Activated T-cell treated with anti-CD3 and anti-CD28 coated beads, Interleukin-2, amount 50 U/mL, for 24 hours (primary cell): ENCODE measurements at regions not wholly inside any gene's neighbourhood (a gene's known extent, or its start where the extent isn't known, plus 50 kb on each side); places are given as distances from the start of the nearest gene placed in this dataset.
"Not testable (repeated sequence)": the region's sequence is repeated elsewhere in the genome, so short reads cannot be mapped to it uniquely, and the experiment has no call there.

Experiments used
- DNase-seq: peaks from one replicate; pipeline ENCODE4 v3.0.0-alpha.2; 2020
- H3K27ac Mint-ChIP-seq: 2 replicates; pipeline ENCODE4 v1.8.0; 2020; ENCODE audit warnings: mild to moderate bottlenecking, mixed read lengths
- H3K27me3 Mint-ChIP-seq: 2 replicates; pipeline ENCODE4 v1.8.0; 2020; ENCODE audit warnings: mixed read lengths
- H3K36me3 Mint-ChIP-seq: 2 replicates; pipeline ENCODE4 v1.8.0; 2020; ENCODE audit warnings: low read depth, mixed read lengths
- H3K4me1 Mint-ChIP-seq: 2 replicates; pipeline ENCODE4 v1.8.0; 2020; ENCODE audit warnings: low read depth, mixed read lengths
- H3K4me3 Mint-ChIP-seq: 2 replicates; pipeline ENCODE4 v1.8.0; 2020; ENCODE audit warnings: mild to moderate bottlenecking, moderate library complexity, mixed read lengths
- H3K9me3 Mint-ChIP-seq: 2 replicates; pipeline ENCODE4 v1.8.0; 2020; ENCODE audit warnings: mixed read lengths

DNA sequence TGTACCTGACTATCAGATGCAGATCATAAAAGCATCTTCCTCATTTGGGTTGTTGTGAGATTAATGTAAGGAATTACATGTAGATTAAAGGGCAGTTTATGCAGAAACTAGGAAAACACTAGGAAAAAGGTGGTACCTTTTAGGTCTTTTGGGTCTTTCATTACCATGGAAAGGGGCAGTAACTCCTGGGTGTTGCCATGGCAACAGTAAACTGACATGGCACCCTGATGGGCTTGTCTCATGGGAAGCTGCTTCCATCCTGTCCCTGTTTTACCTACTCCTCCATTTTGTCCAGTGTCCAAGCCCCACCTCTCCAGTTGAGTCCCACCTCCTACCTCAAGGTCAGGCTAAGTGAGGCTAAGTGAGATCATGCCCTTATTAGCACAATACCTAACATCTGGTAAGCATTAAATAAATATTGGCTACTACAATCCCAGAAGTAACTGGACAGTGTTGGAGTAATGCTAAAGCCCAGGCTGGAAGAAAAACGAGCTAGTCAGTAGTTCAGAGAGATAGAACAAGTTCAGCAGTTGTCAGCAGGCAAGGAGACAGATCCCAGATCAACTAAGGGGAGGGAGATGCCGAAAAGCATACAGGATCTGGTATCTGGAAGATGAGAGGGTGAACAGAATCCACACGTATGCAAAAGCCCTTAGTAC, 240.0 kb upstream of the AUTS2 start:
- no peak overlapping the region for H3K4me3 Mint-ChIP-seq
- no peaks in the 10 kb centered on the region for H3K36me3 Mint-ChIP-seq
- no peak overlapping the region for H3K27ac Mint-ChIP-seq

DNA sequence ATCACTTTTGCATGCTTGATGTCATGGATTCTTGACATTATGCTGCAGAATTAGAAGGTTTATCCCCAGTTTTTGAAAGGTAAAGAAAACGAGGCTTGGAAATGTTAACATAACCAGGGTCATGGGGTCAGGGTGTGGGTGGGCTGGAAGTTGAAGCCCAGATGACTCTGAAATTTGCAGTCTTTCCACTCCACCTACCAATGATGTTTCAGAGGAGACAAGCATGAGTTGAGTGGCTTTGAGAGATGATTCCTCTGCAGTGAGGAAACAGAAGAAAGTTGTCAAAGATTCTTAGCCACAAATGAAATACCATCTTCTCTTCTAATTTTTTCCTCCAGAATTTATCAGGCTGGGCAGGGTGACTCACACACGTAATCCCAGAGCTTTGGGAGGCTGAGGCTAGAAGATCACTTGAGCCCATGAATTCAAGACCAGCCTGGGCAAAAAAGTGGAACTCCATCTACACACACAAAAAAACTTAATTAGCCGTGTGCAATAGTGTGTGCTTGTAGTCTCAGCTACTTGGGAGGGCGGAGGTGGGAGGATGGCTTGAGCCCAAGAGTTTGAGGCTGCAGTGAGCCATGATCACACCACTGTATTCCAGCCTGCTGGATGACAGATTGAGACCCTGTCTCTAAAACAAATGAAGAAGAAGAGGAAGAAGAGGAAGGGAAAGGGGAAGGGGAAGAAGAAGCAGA, 239.1 kb upstream of the AUTS2 start:
- Mint-ChIP-seq H3K9me3 (no peaks in the 10 kb centered on the region), H3K27me3 (no peaks in the 10 kb centered on the region), H3K27ac (no peak overlapping the region), H3K36me3 (no peaks in the 10 kb centered on the region), H3K4me1 (no peaks in the 10 kb centered on the region), H3K4me3 (no peak overlapping the region)
- no peak for DNase-seq

More for the DNA sequence above, 240.0 kb upstream of the AUTS2 start:
- H3K27me3 Mint-ChIP-seq, result no peaks in the 10 kb centered on the region
- no peaks in the 10 kb centered on the region for H3K9me3 Mint-ChIP-seq
- DNase-seq, result no peak
- H3K4me1 Mint-ChIP-seq, result no peaks in the 10 kb centered on the region

DNA sequence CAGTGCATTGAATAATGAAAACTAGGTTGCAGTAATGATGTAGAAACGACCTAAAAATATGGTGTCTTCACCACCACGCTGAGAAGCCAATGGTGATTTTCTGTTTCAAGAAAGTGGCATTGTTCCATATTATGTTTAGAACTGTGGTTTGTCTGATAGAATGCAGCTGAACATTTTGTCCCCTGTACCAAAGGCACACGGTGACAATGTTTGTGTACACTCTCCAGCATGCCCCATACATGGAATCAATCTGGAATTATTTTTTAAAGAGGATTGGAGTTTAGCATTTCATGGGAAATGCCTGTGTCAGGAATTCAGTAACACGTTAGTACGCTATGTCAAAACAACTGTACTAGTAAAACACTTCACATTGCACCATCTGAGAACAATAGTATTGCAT, 237.4 kb upstream of the AUTS2 start:
- DNase-seq, result no peak
- no peaks in the 10 kb centered on the region for H3K36me3 Mint-ChIP-seq
- no peaks in the 10 kb centered on the region for H3K9me3 Mint-ChIP-seq
- H3K27ac Mint-ChIP-seq, result no peak overlapping the region
- H3K27me3 Mint-ChIP-seq, result no peaks in the 10 kb centered on the region
- no peaks in the 10 kb centered on the region for H3K4me1 Mint-ChIP-seq
- H3K4me3 Mint-ChIP-seq, result no peak overlapping the region

DNA sequence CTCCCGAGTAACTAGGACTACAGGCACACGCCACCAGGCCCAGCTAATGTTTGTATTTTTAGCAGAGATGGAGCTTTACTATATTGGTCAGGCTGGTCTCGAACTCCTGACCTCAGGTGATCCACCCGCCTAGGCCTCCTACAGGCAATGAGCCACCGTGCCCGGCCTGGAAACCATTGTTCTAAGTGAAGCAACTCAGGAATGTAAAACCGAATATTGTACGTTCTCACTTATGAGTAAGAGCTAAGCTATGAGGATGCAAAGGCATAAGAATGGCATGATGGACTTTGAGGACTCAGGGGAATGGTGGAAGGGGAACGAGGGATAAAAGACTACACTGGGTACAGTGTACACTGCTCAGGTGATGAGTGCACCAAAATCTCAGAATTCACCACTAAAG, 235.1 kb upstream of the AUTS2 start:
- Mint-ChIP-seq H3K27ac (no peak overlapping the region), H3K4me1 (no peaks in the 10 kb centered on the region), H3K36me3 (no peaks in the 10 kb centered on the region), H3K4me3 (no peak overlapping the region), H3K9me3 (peaks cover 2% of the 10 kb centered on the region), H3K27me3 (no peaks in the 10 kb centered on the region)
- DNase-seq, result no peak

DNA sequence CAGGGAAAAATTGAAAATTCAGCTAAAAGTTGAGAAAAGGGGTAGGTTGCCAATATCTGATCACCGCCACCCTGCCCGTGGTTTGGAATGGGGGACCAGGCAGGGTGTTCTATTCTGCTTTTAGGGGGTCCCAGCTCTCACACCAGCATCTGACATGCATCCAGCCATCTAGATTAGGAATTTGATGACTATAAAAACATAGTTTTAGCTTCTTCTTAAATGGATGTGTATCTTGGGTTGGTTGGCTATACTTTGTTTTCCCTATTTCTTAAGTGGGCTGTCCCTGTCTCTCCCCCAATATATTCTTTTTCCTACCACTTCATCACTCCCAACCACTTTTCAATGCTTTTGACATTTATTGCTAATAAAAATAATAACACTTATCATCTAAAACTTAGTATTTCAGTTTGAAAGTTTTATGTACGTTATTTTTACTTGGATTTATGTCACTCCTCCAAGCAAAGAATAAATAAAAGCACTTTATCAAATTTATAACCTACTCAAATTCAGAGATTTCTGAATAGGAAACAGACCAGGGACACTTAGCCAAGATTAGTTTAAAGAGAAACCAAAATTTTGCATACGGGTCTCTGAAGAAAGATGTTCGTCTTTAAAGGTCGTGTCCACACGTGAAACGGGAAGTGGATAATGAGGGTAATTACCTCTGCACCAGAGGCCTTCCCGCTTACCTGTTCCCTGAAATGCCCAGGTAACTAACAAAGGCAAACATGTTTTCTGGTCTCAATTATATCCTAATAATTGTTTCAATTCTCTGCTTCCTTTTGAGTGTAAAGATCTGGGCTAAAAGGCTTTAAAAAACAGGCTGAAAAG, 233.2 kb upstream of the AUTS2 start:
- H3K27me3 Mint-ChIP-seq, result no peaks in the 10 kb centered on the region
- H3K36me3 Mint-ChIP-seq, result no peaks in the 10 kb centered on the region
- H3K4me3 Mint-ChIP-seq, result no peak overlapping the region
- no peak for DNase-seq
- peaks cover 2% of the 10 kb centered on the region for H3K9me3 Mint-ChIP-seq
- no peaks in the 10 kb centered on the region for H3K4me1 Mint-ChIP-seq
- H3K27ac Mint-ChIP-seq, result no peak overlapping the region

DNA sequence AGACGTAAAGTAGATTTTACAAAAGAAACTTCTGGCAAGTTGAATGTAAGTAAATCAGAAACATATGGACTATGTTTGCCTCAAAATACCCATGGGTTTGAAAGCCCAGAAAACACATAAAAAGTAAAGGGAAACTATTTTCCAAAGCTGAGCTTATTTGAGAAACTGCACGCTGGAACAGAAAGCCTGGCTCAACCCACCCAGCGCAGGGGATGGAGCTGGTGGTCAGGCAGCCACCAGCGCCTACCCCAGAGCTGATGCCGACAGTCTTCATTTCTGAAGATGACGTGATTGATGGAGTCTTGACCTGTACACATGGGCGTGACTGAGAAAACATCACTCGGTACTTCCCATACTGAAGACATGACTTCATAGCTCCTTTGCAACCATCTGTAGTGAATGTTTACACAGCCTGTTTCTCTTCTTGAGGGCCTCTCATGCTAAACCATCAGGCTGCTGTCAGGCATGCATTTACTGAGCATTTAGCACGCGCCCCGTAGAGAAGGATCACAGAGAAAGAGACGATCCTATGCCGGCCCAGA, 232.6 kb upstream of the AUTS2 start:
- H3K4me1 Mint-ChIP-seq, result no peaks in the 10 kb centered on the region
- H3K27me3 Mint-ChIP-seq, result no peaks in the 10 kb centered on the region
- peaks cover 2% of the 10 kb centered on the region for H3K9me3 Mint-ChIP-seq
- no peaks in the 10 kb centered on the region for H3K36me3 Mint-ChIP-seq
- DNase-seq, result no peak
- H3K4me3 Mint-ChIP-seq, result no peak overlapping the region
- no peak overlapping the region for H3K27ac Mint-ChIP-seq

DNA sequence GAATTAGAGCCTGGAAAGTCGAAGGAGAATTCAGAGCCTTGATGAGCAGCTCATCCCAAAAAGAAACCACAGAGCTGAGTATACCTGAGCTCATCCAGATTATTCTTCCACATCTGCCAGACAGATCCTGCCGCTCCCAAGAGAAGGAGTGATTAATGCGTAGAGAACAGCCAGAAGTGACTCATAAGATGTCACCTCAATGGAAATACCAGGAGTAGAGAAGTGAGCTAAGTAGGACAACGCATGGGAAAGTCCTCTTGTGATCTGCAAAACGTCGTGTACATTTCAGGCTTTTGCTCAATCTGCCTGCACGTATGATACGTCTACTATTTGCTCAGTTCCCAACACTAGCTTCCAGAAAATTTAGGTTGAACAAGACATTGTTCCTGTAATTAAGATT, 230.5 kb upstream of the AUTS2 start:
- Mint-ChIP-seq H3K27me3 (no peaks in the 10 kb centered on the region), H3K36me3 (no peaks in the 10 kb centered on the region), H3K9me3 (peaks cover 2% of the 10 kb centered on the region), H3K4me1 (no peaks in the 10 kb centered on the region), H3K27ac (no peak overlapping the region), H3K4me3 (no peak overlapping the region)
- no peak for DNase-seq

DNA sequence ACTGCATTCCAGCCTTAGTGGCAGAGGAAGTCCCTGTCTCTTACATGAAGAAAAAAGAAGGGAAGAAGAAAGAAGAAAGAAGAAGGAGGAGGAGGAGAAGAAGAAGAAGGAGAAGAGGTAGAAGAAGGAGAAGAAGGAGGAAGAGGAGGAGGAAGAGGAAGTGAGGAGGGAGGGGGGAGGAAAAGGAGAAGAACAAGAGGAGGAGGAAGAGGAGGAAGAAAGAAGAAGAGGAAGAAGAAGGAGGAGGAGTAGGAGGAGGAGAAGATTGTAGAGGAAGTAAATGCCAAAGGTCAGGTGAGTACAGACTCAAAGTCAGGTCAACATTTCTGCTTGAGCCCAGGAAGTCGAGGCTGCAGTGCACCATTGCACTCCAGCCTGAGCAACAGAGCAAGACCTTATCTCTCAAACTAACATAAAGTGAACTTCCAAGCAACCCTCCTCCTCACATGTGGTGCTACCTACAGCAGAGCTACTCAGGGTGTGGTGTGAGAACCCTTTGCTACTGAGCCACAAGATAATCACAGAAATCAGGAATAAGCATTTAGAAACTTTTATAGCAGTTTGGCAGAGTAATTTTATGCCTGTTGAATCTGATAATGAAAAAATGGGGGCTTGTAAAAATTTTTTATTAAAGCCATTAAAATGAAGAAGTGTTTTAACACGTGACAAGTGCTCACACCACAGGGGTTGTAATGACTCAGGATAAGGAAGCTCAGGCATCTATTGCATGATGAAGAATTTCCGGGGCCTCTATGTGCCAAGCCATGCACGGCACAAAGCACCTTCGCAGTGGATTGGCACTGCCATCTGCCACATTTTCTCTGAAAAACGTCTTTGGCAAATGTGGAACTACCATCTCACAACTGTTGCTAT, 224.9 kb upstream of the AUTS2 start:
- no peaks in the 10 kb centered on the region for H3K36me3 Mint-ChIP-seq
- H3K4me3 Mint-ChIP-seq, result no peak overlapping the region
- H3K9me3 Mint-ChIP-seq, result no peaks in the 10 kb centered on the region
- no peak overlapping the region for H3K27ac Mint-ChIP-seq
- no peaks in the 10 kb centered on the region for H3K4me1 Mint-ChIP-seq
- no peak for DNase-seq
- no peaks in the 10 kb centered on the region for H3K27me3 Mint-ChIP-seq

DNA sequence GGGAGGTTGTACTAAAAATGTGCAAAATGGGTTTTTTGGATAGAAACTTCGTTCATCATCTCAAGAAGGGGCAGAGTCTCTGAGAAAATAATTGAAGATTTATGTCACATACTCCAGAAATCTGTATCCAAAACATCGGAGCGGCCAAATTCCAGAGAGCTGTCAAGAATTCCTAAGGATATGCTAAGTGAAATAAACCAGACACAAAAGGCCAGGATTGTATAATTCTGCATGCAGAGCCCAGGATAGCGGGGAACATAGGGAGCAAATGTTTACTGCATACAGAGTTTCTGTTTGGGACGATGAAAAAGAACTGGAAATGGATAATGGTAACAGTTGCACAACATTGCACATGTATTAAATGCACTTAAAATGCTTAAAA, 224.2 kb upstream of the AUTS2 start:
- Mint-ChIP-seq H3K27me3 (peaks cover 3% of the 10 kb centered on the region), H3K9me3 (no peaks in the 10 kb centered on the region), H3K27ac (no peak overlapping the region), H3K4me1 (no peaks in the 10 kb centered on the region), H3K36me3 (no peaks in the 10 kb centered on the region), H3K4me3 (no peak overlapping the region)
- no peak for DNase-seq

DNA sequence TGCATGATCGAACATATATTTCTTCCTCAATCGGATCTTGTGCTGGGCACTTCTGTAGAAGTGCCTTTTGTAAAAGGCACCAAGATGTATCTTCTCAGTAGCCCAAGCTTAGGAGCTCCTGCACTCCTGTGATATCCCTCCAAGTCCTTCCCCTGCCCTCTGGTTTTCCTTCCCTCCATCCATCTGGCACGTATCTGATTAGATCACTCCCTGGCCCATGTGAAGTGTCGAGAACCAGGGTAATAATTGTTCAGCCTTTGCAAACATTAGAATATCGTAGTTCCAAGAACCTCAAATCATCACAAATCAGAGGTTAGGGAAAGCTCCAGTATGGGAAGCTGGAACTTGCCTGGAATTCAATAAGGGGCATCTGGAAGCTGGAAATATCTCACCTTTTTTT, 221.1 kb upstream of the AUTS2 start:
- Mint-ChIP-seq H3K9me3 (no peaks in the 10 kb centered on the region), H3K27me3 (peaks cover 3% of the 10 kb centered on the region), H3K4me3 (no peak overlapping the region), H3K36me3 (no peaks in the 10 kb centered on the region), H3K4me1 (no peaks in the 10 kb centered on the region), H3K27ac (no peak overlapping the region)
- DNase-seq, result no peak

DNA sequence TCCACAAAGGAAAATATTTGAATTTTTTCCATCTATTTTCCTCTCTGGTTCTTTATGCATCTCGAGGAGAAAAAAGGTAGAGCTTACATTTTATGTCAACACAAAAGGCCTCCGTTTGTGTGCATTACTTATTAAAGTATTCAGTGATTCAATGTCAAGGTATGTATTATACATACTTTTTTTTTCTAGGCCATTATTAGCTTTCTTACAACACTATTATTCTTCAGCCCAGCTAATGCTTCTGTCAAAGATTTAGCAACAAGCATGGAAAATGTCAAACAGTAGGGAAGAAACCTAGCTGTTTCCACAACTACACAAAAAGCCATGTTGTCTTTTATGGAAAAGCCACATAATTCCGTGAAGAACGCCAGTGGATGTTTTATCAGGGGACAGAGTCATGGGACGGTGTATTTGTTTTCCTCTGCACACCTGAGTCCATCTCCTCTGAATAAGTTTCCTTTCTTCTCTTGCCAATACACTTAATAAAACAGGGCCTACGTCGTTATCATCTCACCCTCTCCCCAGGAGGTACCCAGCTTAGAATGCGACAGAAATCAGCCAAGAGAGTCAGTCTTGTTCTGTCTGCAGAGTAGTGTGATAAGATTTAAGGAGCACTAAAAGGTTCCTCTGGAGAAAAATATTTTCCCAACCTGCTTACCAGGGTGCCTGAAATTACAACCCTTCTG, 209.7 kb upstream of the AUTS2 start:
- DNase-seq, result no peak
- no peaks in the 10 kb centered on the region for H3K27me3 Mint-ChIP-seq
- no peaks in the 10 kb centered on the region for H3K36me3 Mint-ChIP-seq
- peaks cover 2% of the 10 kb centered on the region for H3K9me3 Mint-ChIP-seq
- H3K4me3 Mint-ChIP-seq, result no peak overlapping the region
- no peak overlapping the region for H3K27ac Mint-ChIP-seq
- no peaks in the 10 kb centered on the region for H3K4me1 Mint-ChIP-seq

DNA sequence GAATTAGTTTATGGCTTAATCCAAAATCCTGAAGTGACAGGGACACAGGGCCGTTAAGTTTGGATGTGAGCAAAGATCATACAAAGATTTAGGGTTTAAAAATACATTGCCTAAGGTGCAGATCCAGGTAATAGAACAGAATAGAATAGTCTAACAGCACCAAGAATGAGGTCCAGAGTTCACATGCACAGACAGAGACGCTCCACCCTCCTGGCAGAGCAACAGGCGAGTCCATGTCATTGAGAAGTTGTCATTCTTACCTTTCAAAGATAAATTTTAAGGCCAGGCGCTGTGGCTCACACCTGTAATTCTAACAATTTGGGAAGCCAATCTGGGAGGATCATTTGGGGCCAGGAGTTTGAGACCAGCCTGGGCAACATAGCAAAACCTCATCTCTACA, 209.1 kb upstream of the AUTS2 start:
- Mint-ChIP-seq H3K4me1 (no peaks in the 10 kb centered on the region), H3K9me3 (no peaks in the 10 kb centered on the region), H3K27ac (no peak overlapping the region), H3K27me3 (no peaks in the 10 kb centered on the region), H3K4me3 (no peak overlapping the region), H3K36me3 (no peaks in the 10 kb centered on the region)
- no peak for DNase-seq

DNA sequence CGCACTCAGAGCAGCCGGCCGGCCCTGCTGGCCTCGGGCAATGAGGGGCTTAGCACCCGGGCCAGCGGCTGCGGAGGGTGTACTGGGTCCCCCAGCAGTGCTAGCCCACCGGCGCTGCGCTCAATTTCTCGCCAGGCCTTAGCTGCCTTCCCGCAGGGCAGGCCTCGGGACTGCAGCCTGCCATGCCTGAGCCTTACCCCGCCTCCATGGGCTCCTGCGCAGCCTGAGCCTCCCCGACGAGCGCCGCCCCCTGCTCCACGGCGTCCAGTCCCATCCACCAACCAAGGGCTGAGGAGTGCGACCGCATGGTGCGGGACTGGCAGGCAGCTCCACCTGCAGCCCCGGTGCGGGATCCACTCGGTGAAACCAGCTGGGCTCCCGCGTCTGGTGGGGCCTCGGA, 204.4 kb upstream of the AUTS2 start:
- not testable (repeated sequence) for H3K9me3 Mint-ChIP-seq, H3K4me3 Mint-ChIP-seq

More for the DNA sequence above, 204.4 kb upstream of the AUTS2 start:
- H3K27me3 Mint-ChIP-seq, H3K36me3 Mint-ChIP-seq, H3K4me1 Mint-ChIP-seq, H3K27ac Mint-ChIP-seq, DNase-seq: not testable (repeated sequence)
